Prostate gland (tissue), 2 donors: ENCODE measurements at regions not wholly inside any gene's neighbourhood (a gene's known extent, or its start where the extent isn't known, plus 50 kb on each side); places are given as distances from the start of the nearest gene placed in this dataset.

Experiments used
- DNase-seq: peaks from one replicate; pipeline ENCODE4 v3.0.0-alpha.2; 2019; ENCODE audit warnings: low spot score
- H3K27ac ChIP-seq, 2 donors: fragments of 200-600 bp; sonication (generic); 2 replicates each; pipeline ENCODE4 v1.5.1; 2017 to 2019
- H3K27me3 ChIP-seq: fragments of 200-600 bp; sonication (generic); replicated peaks from 2 replicates; pipeline ENCODE4 v1.5.1; 2019; ENCODE audit not compliant: insufficient read depth
- H3K36me3 ChIP-seq, 2 donors: fragments of 200-600 bp; sonication (generic); 1 replicate in 1 of 2; 2 replicates in 1 of 2; pipeline versions ENCODE4 v1.5.1 to v1.8.1; 2017 to 2019
- H3K4me1 ChIP-seq: fragments of 200-600 bp; sonication (generic); replicated peaks from 2 replicates; pipeline ENCODE4 v1.5.1; 2019
- H3K4me3 ChIP-seq, 2 donors: fragments of 200-600 bp; sonication (generic); 2 replicates each; pipeline ENCODE4 v1.5.1; 2017 to 2019
- H3K9me3 ChIP-seq: fragments of 200-600 bp; sonication (generic); 2 replicates; pipeline ENCODE4 v1.5.1; 2017
- CTCF ChIP-seq, 4 experiments: fragments of 200-600 bp in 2 of 4; fragments of 450-650 bp in 2 of 4; sonication (generic) in 2 of 4; IDR thresholded peaks; 1 replicate in 3 of 4; 2 replicates in 1 of 4; pipeline ENCODE4 v1.5.1; 2016 to 2019; ENCODE audit warnings: antibody characterized with exemption in 4 of 4, mild to moderate bottlenecking in 2 of 4, moderate library complexity in 2 of 4
- POLR2A ChIP-seq: fragments of 450-650 bp; IDR thresholded peaks from one replicate; pipeline ENCODE4 v1.6.1; 2016; ENCODE audit warnings: antibody characterized with exemption, mild to moderate bottlenecking
- POLR2AphosphoS5 ChIP-seq: sonication (generic); formaldehyde crosslinking; IDR thresholded peaks from one replicate; pipeline ENCODE4 v1.6.1; 2017; ENCODE audit warnings: antibody characterized with exemption
- WGBS: methylation state at CpG from one replicate; pipeline ENCODE4 v1.1.5; 2018; 5-methylcytosine and 5-hydroxymethylcytosine counted together
- intact Hi-C: fragments of 100-400 bp; cut with DNase I; formaldehyde crosslinking; loops from one replicate; pipeline ENCODE4 v1.14.2; 2022

GRCh38 chr16:51306116-51306515 lies 155.0 kb upstream of the SALL1 start:
- intact Hi-C loops, result no loop called here
- TF ChIP-seq POLR2AphosphoS5 (no peak), CTCF (IDR thresholded peaks at IDR 0.05) (no peak), POLR2A (no peak)
- DNase-seq, result no peak
- H3K27ac ChIP-seq, result no peak overlapping the region
- H3K4me1 ChIP-seq, result no peaks in the 10 kb centered on the region
- H3K9me3 ChIP-seq, result no peaks in the 10 kb centered on the region
- H3K4me3 ChIP-seq, result no peak overlapping the region
- 40% methylated on average over 3 of the region's 3 CpGs for WGBS
- H3K36me3 ChIP-seq, result no peaks in the 10 kb centered on the region
- no peaks in the 10 kb centered on the region for H3K27me3 ChIP-seq

DNA sequence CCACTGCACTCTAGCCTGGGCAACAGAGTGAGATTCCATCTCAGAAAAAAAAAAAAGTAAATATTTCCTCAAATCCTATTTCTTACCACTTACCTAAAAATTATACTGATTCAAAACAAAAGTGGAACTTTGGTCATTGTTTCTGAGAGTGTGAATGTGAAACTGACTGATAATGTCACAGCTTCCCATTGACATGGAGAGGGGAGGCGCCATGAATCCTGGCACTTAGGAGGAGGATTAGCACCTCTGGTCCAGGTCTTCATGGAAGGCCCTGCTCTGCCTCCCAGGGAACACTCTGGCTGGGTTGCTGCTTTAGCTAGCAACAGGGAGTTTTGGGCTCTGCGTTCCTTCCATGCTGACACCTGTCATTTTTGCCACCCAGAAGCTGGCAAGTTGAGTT lies 154.3 kb upstream of the SALL1 start:
- no peaks in the 10 kb centered on the region for H3K36me3 ChIP-seq
- H3K27ac ChIP-seq, result no peak overlapping the region
- no peaks in the 10 kb centered on the region for H3K9me3 ChIP-seq
- intact Hi-C loops, result no loop called here
- H3K4me1 ChIP-seq, result no peaks in the 10 kb centered on the region
- WGBS, result 93% methylated on average over 2 of the region's 2 CpGs
- DNase-seq, result no peak
- TF ChIP-seq CTCF (IDR thresholded peaks at IDR 0.05), result no peak
- TF ChIP-seq POLR2A, result no peak
- no peak for TF ChIP-seq POLR2AphosphoS5
- H3K4me3 ChIP-seq, result no peak overlapping the region
- H3K27me3 ChIP-seq, result no peaks in the 10 kb centered on the region

- H3K27ac ChIP-seq, result no peak overlapping the region
- no peaks in the 10 kb centered on the region for H3K27me3 ChIP-seq
- DNase-seq, result no peak
- 64% methylated on average over 1 of the region's 1 CpG for WGBS
- H3K9me3 ChIP-seq, result no peaks in the 10 kb centered on the region
- intact Hi-C loops, result no loop called here
- no peak overlapping the region for H3K4me3 ChIP-seq
- no peaks in the 10 kb centered on the region for H3K36me3 ChIP-seq
- H3K4me1 ChIP-seq, result no peaks in the 10 kb centered on the region
- TF ChIP-seq POLR2AphosphoS5 (no peak), CTCF (IDR thresholded peaks at IDR 0.05) (no peak), POLR2A (no peak)
These were observed 151.0 kb upstream of the SALL1 start for GRCh38 chr16:51302042-51302441.

GRCh38 chr16:51298800-51299199 lies 147.7 kb upstream of the SALL1 start:
- Histone ChIP-seq H3K36me3 (no peaks in the 10 kb centered on the region), H3K4me3 (no peak overlapping the region), H3K9me3 (no peaks in the 10 kb centered on the region), H3K27ac (no peak overlapping the region), H3K27me3 (no peaks in the 10 kb centered on the region), H3K4me1 (no peaks in the 10 kb centered on the region)
- WGBS, result 100% methylated on average over 1 of the region's 1 CpG
- TF ChIP-seq CTCF (IDR thresholded peaks at IDR 0.05) (no peak), POLR2A (no peak), POLR2AphosphoS5 (no peak)
- intact Hi-C loops, result no loop called here
- DNase-seq, result no peak

GRCh38 chr16:51290442-51291285 lies 139.6 kb upstream of the SALL1 start:
- Histone ChIP-seq H3K36me3 (no peaks in the 10 kb centered on the region), H3K27me3 (no peaks in the 10 kb centered on the region), H3K4me1 (no peaks in the 10 kb centered on the region), H3K27ac (no peak overlapping the region), H3K4me3 (no peak overlapping the region), H3K9me3 (no peaks in the 10 kb centered on the region)
- 62% methylated on average over 4 of the region's 4 CpGs for WGBS
- no peak for TF ChIP-seq POLR2AphosphoS5
- no peak for TF ChIP-seq CTCF (IDR thresholded peaks at IDR 0.05)
- no peak for TF ChIP-seq POLR2A
- intact Hi-C loops, result no loop called here
- no peak for DNase-seq
